ENCODE measurements at regions not wholly inside any gene's neighbourhood (a gene's known extent, or its start where the extent isn't known, plus 50 kb on each side); places are given as distances from the start of the nearest gene placed in this dataset.

DNA sequence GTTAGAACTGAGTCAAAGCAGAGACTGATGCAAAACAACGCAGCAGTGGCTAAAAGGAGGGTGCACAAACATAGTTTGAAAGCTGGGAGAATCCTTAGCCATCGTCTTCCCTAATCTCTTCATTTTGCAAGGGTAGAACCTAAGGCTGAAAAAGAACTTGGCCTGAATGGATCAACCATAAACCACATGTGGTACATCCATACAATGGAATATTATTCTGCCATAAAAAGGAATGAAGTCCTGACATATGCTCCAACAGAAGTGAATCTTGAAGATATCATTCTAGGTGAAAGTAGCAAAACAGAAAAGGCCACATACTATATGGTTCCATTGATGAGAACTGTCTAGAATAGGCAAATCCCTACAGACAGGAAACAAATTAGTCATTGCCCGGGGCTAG is 330.3 kb upstream of the NPVF start:
- TF ChIP-seq YY1 (IDR thresholded peaks at IDR 0.05; ENCODE audit: insufficient read depth, insufficient read length) (no peak), SUZ12 (IDR thresholded peaks at IDR 0.05; ENCODE audit: extremely low read depth, insufficient read depth, insufficient read length) (no peak), ZNF274 (IDR thresholded peaks at IDR 0.05; ENCODE audit: low read depth, low read length) (no peak)

Data from NT2/D1 (cell line).